Omental fat pad (tissue), 3 donors: ENCODE measurements at regions not wholly inside any gene's neighbourhood (a gene's known extent, or its start where the extent isn't known, plus 50 kb on each side); places are given as distances from the start of the nearest gene placed in this dataset.
"Not testable (repeated sequence)": the region's sequence is repeated elsewhere in the genome, so short reads cannot be mapped to it uniquely, and the experiment has no call there.

Experiments used
- ATAC-seq: fragments of 150-250 bp; one replicate; pipeline ENCODE4 v1.9.1; 2016; ENCODE audit warnings: mild to moderate bottlenecking, moderate library complexity; ENCODE audit not compliant: low FRiP score
- DNase-seq: peaks from one replicate; pipeline ENCODE4 v3.0.0-alpha.2; 2019; ENCODE audit warnings: low spot score
- TF ChIP-seq, protein P1 (sequence below), 3 donors: fragments of 450-650 bp; IDR thresholded peaks; one replicate each; pipeline ENCODE4 v1.5.1; 2016 to 2017; ENCODE audit warnings: antibody characterized with exemption in 3 of 3, mild to moderate bottlenecking in 3 of 3, moderate library complexity in 2 of 3

DNA sequence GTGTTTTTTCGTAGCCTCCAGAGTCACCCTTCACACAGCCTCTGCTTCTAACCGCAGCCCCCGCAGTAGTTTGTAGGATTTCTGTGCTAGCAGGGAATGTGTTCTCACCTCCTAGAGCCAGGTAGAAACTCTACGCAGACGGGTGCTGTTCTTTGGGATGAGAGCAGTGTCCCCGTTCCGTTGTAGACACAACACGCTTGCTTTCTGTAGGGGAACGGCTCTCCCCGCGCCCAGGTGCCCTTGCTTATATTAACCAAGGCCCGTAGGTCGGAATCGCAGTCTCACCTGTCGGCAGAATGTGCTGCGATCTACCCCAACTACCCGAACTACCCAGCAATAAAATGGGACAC lies 111.8 kb upstream of the NBPF11 start:
- ATAC-seq (peak; percentile 26), DNase-seq (no peak)
- TF ChIP-seq, protein P1, sequence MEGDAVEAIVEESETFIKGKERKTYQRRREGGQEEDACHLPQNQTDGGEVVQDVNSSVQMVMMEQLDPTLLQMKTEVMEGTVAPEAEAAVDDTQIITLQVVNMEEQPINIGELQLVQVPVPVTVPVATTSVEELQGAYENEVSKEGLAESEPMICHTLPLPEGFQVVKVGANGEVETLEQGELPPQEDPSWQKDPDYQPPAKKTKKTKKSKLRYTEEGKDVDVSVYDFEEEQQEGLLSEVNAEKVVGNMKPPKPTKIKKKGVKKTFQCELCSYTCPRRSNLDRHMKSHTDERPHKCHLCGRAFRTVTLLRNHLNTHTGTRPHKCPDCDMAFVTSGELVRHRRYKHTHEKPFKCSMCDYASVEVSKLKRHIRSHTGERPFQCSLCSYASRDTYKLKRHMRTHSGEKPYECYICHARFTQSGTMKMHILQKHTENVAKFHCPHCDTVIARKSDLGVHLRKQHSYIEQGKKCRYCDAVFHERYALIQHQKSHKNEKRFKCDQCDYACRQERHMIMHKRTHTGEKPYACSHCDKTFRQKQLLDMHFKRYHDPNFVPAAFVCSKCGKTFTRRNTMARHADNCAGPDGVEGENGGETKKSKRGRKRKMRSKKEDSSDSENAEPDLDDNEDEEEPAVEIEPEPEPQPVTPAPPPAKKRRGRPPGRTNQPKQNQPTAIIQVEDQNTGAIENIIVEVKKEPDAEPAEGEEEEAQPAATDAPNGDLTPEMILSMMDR (IDR thresholded peaks at IDR 0.05): no peak

DNA sequence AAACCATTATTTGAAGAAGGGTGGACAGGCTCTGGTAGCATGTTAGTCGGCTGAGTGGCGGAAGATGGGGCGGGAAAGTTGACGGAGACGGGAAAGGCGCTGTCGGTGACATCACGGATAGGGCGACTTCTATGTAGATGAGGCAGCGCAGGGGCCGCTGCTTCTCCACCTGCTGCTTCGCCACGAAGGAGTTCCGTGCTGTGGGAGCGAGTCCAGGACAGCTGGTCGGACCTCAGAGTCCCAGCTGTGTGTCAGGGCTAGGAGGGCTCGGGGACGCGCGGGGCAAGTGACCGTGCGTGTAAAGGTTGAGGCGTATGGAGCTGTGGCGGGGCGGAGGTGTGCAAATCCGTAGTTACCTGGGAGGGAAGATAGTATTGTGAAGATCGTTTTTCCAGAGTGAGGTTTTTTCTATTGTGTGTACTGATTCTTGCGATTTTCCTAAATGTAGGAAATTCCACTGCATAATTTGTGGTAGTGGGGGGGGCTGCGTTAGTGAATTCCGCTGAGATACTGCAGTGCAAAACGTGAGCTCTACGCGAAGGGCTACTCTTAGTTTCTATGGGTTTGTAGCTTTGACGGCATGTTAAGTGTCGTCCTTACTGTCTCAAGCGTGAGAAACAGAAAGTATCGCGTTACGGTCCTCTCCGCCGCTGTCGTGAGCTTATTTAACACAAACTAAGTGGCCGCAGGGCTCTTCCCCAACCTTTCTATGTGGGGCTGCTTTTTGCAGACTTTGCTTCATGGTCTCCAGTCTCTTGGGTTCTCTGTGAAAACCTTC lies 111.2 kb upstream of the NBPF11 start:
- no peak for DNase-seq
- TF ChIP-seq, protein P1 (IDR thresholded peaks at IDR 0.05): no peak

GRCh38 chr1:148261684-148262083 lies 109.6 kb upstream of the NBPF11 start:
- not testable (repeated sequence) for ATAC-seq, DNase-seq

More for the DNA sequence above, 111.2 kb upstream of the NBPF11 start:
- peak; percentile 85 for ATAC-seq

- not testable (repeated sequence) for DNase-seq, ATAC-seq
Observed at GRCh38 chr1:148257886-148258285, 105.8 kb upstream of the NBPF11 start.

- not testable (repeated sequence) for DNase-seq, ATAC-seq
Observed at GRCh38 chr1:148254611-148255429, 102.7 kb upstream of the NBPF11 start.

DNA sequence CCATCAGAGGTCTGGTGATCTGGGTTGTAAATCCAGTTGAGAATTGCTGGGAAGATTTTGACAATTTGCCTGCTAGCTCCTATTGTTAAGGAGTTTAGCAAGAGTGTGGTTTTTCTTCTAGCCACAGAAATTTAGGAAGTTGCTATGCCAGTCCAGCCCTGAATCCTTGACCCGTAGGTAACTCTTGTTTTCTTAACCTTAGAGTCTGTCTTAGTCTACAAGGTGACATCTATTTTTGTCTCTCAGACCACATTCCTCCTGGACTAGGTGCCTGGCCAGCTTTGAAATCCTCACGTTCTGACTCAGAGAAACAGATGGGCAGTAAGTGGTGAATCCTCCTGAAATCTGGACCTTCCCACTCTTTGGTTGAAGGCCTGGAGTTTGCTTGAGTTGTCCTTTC lies 101.7 kb upstream of the NBPF11 start:
- not testable (repeated sequence) for DNase-seq, ATAC-seq

GRCh38 chr1:148248798-148249197 lies 96.7 kb upstream of the NBPF11 start:
- DNase-seq, ATAC-seq: not testable (repeated sequence)

DNA sequence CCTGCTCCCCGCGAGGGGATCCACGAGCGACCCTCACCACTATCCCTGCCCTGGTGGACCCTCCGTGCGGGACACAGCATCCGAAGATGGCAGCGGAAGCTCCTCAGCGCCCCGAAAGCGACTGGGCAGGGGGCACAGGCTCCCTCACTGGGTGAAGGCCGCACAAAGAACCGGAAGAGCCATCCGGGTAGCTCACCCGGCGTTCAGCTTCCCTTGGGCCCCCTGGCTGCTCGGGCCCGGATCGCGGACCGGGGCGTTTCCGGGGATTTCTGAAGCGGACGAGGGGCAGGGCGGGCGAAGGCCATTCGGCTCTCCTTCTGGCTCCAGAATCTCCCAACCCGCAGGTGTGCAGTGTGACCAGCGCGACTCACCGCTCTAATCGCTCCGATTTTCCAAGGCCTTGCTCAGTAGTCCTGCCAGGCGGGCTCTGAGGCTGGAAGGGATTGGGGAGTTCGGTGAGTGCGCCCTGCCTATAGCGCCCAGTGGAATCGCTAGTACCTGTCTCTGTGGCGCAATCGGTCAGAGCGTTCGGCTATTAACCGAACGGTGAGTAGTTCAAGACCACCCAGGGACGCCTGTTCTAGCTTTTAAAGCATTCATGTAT lies 94.3 kb upstream of the NBPF11 start:
- ATAC-seq: peak; percentile 68
- DNase-seq: not testable (repeated sequence)

GRCh38 chr1:148245843-148246242 lies 93.8 kb upstream of the NBPF11 start:
- not testable (repeated sequence) for DNase-seq

GRCh38 chr1:148245443-148245842 lies 93.4 kb upstream of the NBPF11 start:
- not testable (repeated sequence) for DNase-seq, ATAC-seq

More at GRCh38 chr1:148245843-148246242, 93.8 kb upstream of the NBPF11 start:
- ATAC-seq: not testable (repeated sequence)

DNA sequence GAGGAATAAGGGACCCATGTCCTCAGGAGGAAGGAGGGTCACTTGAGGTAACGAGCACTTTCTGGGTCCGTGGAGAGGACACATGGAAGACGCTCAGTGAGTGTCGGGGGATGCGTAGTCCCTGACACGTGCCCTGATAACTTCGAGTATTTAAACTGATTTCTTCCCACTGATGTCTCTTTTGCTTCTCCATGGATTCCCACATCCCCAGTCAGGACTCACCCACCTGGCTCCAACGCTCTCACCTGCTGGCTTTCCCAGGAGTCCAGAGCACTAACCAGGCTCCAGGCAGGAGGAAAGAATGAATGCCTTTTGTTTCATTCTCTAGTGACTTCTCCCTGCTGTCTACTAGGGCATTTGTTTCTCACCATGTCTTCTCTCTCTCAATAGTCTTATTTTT lies 81.2 kb upstream of the NBPF11 start:
- ATAC-seq, DNase-seq: not testable (repeated sequence)

DNA sequence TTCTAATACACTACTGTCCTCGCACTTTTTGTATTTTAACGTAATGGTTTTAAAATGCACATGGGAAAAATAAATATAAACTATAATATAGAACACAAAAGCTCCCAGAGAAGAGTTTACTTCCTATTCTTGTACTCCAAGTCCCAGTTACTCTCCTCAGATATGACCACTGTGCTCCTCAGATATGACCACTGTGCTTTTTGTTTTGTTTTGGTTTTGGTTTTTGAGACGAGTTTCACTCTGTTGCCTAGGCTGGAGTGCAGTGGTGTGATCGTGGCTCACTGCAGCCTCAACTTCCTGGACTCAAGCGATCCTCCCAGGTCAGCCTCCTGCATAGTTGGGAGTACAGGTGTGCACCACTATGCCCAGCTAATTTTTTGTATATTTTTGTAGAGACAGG lies 76.8 kb upstream of the NBPF11 start:
- DNase-seq, ATAC-seq: not testable (repeated sequence)

GRCh38 chr1:148222399-148223159 lies 70.5 kb upstream of the NBPF11 start:
- not testable (repeated sequence) for ATAC-seq, DNase-seq

DNA sequence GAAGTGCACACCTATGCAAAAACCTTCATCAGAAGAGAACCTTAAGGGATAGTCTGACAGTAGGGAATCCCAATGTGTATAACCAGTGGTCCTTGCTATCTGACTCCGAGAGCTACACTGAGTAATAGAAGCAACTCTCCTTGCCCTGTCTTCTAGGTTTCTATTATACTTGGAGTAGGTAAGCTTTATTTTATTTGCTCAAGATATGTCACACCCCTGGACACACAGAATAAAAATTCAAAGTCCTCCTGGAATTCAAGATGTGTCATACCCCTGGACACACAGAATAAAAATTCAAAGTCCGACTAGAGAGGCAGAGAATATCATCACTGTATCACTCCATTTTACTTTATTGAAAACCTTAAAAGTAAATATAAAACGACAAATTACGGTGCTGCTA lies 69.5 kb upstream of the NBPF11 start:
- ATAC-seq, DNase-seq: not testable (repeated sequence)

DNA sequence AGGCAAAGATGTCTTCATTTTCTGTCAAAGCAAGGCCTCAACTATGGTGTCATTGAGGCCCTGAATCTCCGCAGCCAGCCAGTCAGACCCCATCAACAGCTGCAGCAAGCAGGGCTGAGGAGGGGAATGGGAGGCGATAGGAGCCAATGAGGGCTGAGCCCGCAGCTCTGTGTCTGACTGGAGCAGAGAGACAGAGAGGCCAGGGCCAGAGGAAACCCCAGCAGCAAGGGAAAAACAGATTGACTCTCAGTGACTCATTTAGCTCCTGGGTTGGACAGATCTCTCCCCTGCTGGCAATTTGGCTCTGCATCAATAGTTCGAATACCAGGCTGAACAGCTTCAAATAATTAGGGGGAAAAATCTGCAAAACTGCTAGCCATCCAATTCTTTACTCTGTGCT lies 67.1 kb upstream of the NBPF11 start:
- not testable (repeated sequence) for ATAC-seq, DNase-seq

GRCh38 chr1:148211191-148211590 lies 59.1 kb upstream of the NBPF11 start:
- not testable (repeated sequence) for DNase-seq, ATAC-seq
